CD4-positive, alpha-beta memory T cell (primary cell): ENCODE measurements at regions not wholly inside any gene's neighbourhood (a gene's known extent, or its start where the extent isn't known, plus 50 kb on each side); places are given as distances from the start of the nearest gene placed in this dataset.

Source experiments
- CTCF ChIA-PET: fragments of 350-600 bp; sonication (Branson Sonifier 250); formaldehyde crosslinking; loops from one replicate; lab custom pipeline; 2021; ENCODE audit warnings: inconsistent platforms; ENCODE audit not compliant: partially characterized antibody; lab: Charles Lee
- POLR2A ChIA-PET: fragments of 350-600 bp; sonication (Branson Sonifier 250); formaldehyde crosslinking; loops from one replicate; lab custom pipeline; 2021; ENCODE audit not compliant: partially characterized antibody; lab: Charles Lee
- DNase-seq, 5 donors: peaks; one replicate each; pipeline versions ENCODE4 v3.0.0 to v3.0.0-alpha.2; 2020 to 2022; ENCODE audit warnings: mixed read lengths in 1 of 5
- H3K27ac ChIP-seq: one replicate; pipeline ENCODE4 v1.7.0; 2013; ENCODE audit warnings: low read depth, low read length
- H3K27me3 ChIP-seq: 2 replicates; pipeline ENCODE4 v1.7.0; 2013; ENCODE audit warnings: mild to moderate bottlenecking, low read length, moderate library complexity; ENCODE audit not compliant: insufficient read depth
- H3K36me3 ChIP-seq: 2 replicates; pipeline ENCODE4 v1.7.0; 2013; ENCODE audit warnings: mild to moderate bottlenecking, low read length, moderate library complexity; ENCODE audit not compliant: insufficient read depth
- H3K4me1 ChIP-seq: 2 replicates; pipeline ENCODE4 v1.7.0; 2013; ENCODE audit warnings: mild to moderate bottlenecking, low read length, moderate library complexity; ENCODE audit not compliant: insufficient read depth
- H3K4me3 ChIP-seq, 2 donors: one replicate each; pipeline ENCODE4 v1.7.0; 2013; ENCODE audit warnings: low read length in 2 of 2, mild to moderate bottlenecking in 1 of 2
- H3K9me3 ChIP-seq, 2 donors: one replicate each; pipeline ENCODE4 v1.7.0; 2013; ENCODE audit warnings: low read length in 2 of 2, control low read depth in 1 of 2; ENCODE audit not compliant: control insufficient read depth in 1 of 2
- H3K27ac Mint-ChIP-seq, 7 donors: one replicate each; pipeline ENCODE4 v1.8.0; 2020 to 2021; ENCODE audit warnings: mixed read lengths in 7 of 7, mild to moderate bottlenecking in 6 of 7, inconsistent platforms in 3 of 7, moderate library complexity in 3 of 7
- H3K27me3 Mint-ChIP-seq, 2 donors: one replicate each; pipeline ENCODE4 v1.8.0; 2020 to 2021; ENCODE audit warnings: mixed read lengths in 2 of 2
- H3K36me3 Mint-ChIP-seq, 2 donors: one replicate each; pipeline ENCODE4 v1.8.0; 2020 to 2021; ENCODE audit warnings: mixed read lengths in 2 of 2, inconsistent platforms in 1 of 2, mild to moderate bottlenecking in 1 of 2
- H3K4me1 Mint-ChIP-seq, 4 donors: one replicate each; pipeline ENCODE4 v1.8.0; 2020 to 2021; ENCODE audit warnings: mixed read lengths in 4 of 4, mild to moderate bottlenecking in 1 of 4
- H3K4me3 Mint-ChIP-seq, 8 donors: one replicate each; pipeline ENCODE4 v1.8.0; 2020 to 2021; ENCODE audit warnings: mixed read lengths in 8 of 8, mild to moderate bottlenecking in 7 of 8, moderate library complexity in 6 of 8, inconsistent platforms in 3 of 8
- H3K9me3 Mint-ChIP-seq, 8 donors: one replicate each; pipeline ENCODE4 v1.8.0; 2020 to 2021; ENCODE audit warnings: mixed read lengths in 8 of 8, mild to moderate bottlenecking in 5 of 8, inconsistent platforms in 3 of 8, moderate library complexity in 1 of 8
- intact Hi-C: fragments of 100-400 bp; cut with micrococcal nuclease; formaldehyde crosslinking; loops from one replicate; pipeline ENCODE4 v1.15.1; 2023

DNA sequence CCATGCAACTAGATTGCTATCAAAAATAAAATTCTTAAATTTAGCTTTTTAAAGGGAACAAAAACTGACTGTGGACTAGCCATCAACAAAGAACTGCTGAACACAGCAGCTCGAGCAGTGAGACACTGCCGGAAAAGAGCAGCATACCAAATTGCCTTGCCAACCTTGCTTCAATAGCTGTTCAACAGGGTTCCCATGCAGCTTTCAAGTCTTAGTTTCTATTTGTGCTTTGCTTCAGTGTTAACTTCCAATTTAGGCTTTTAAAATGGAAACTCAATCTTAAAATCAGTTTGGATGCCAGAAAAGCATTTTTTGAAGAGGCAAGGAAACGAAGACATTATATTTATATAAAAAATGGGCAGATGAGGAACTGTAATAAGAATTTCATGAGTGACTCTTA, 463.4 kb upstream of the MAGEB18 start:
- CTCF ChIA-PET, result no interaction called here
- peaks cover 0 to 2% (median 0%) of the 10 kb centered on the region in 8 donors for H3K9me3 Mint-ChIP-seq

DNA sequence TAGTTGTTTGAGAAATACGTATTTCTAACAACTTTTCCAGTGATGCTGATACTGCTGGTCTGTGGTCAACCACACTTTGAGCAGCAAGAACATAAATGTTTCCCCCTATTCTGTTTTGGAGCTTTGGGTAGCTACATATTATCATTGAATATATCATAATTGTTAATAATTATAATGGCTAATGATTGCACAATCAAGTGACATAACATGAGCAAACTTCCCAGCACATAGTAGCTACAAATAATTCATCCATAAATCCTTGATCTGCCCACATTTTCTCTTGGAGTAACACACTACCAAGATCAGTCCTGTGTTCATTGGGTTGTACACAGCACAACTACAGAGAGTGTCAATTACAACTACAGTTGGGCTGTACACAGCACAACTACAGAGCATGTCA, 436.3 kb upstream of the MAGEB18 start:
- no peaks in the 10 kb centered on the region for H3K36me3 Mint-ChIP-seq
- Histone ChIP-seq H3K27me3 (no peaks in the 10 kb centered on the region), H3K4me3 (no peak overlapping the region), H3K9me3 (no peaks in the 10 kb centered on the region), H3K4me1 (no peaks in the 10 kb centered on the region), H3K27ac (no peak overlapping the region), H3K36me3 (no peaks in the 10 kb centered on the region)
- H3K27ac Mint-ChIP-seq, result no peak overlapping the region
- peaks cover 0 to 11% (median under 1%) of the 10 kb centered on the region in 8 donors for H3K9me3 Mint-ChIP-seq
- ChIA-PET CTCF (no interaction called here), POLR2A (no interaction called here)
- no peaks in the 10 kb centered on the region for H3K4me1 Mint-ChIP-seq
- intact Hi-C loops, result no loop called here
- H3K27me3 Mint-ChIP-seq, result no peaks in the 10 kb centered on the region
- no peak for DNase-seq
- no peak overlapping the region for H3K4me3 Mint-ChIP-seq

More for the DNA sequence above, 463.4 kb upstream of the MAGEB18 start:
- no peak overlapping the region for H3K4me3 Mint-ChIP-seq
- intact Hi-C loops, result no loop called here
- Histone ChIP-seq H3K4me1 (no peaks in the 10 kb centered on the region), H3K27ac (no peak overlapping the region), H3K9me3 (no peaks in the 10 kb centered on the region), H3K36me3 (no peaks in the 10 kb centered on the region), H3K27me3 (no peaks in the 10 kb centered on the region), H3K4me3 (no peak overlapping the region)
- DNase-seq, result no peak
- no peaks in the 10 kb centered on the region for H3K27me3 Mint-ChIP-seq
- H3K4me1 Mint-ChIP-seq, result no peaks in the 10 kb centered on the region
- POLR2A ChIA-PET, result no interaction called here
- H3K27ac Mint-ChIP-seq, result no peak overlapping the region
- no peaks in the 10 kb centered on the region for H3K36me3 Mint-ChIP-seq

- ChIA-PET POLR2A (no interaction called here), CTCF (no interaction called here)
- Histone ChIP-seq H3K9me3 (no peaks in the 10 kb centered on the region), H3K27ac (no peak overlapping the region), H3K4me1 (no peaks in the 10 kb centered on the region), H3K36me3 (no peaks in the 10 kb centered on the region), H3K27me3 (no peaks in the 10 kb centered on the region), H3K4me3 (no peak overlapping the region)
- DNase-seq, result no peak
- H3K27ac Mint-ChIP-seq, result no peak overlapping the region
- no peak overlapping the region for H3K4me3 Mint-ChIP-seq
- no peaks in the 10 kb centered on the region for H3K36me3 Mint-ChIP-seq
- intact Hi-C loops, result no loop called here
- no peaks in the 10 kb centered on the region for H3K27me3 Mint-ChIP-seq
- no peaks in the 10 kb centered on the region for H3K4me1 Mint-ChIP-seq
- H3K9me3 Mint-ChIP-seq, result peaks cover 0 to 2% (median 0%) of the 10 kb centered on the region in 8 donors
Observed at GRCh38 chrX:25717122-25717521, 421.0 kb upstream of the MAGEB18 start.

- H3K9me3 Mint-ChIP-seq, result peaks cover 0 to 3% (median 0%) of the 10 kb centered on the region in 8 donors
- no peak for DNase-seq
- H3K27ac Mint-ChIP-seq, result no peak overlapping the region
- Histone ChIP-seq H3K4me3 (no peak overlapping the region), H3K36me3 (no peaks in the 10 kb centered on the region), H3K9me3 (no peaks in the 10 kb centered on the region), H3K27me3 (no peaks in the 10 kb centered on the region), H3K4me1 (no peaks in the 10 kb centered on the region), H3K27ac (no peak overlapping the region)
- intact Hi-C loops, result no loop called here
- no peaks in the 10 kb centered on the region for H3K36me3 Mint-ChIP-seq
- no peak overlapping the region for H3K4me3 Mint-ChIP-seq
- H3K4me1 Mint-ChIP-seq, result no peaks in the 10 kb centered on the region
- H3K27me3 Mint-ChIP-seq, result no peaks in the 10 kb centered on the region
- CTCF ChIA-PET, result no interaction called here
- POLR2A ChIA-PET, result no interaction called here
Observed at GRCh38 chrX:25721564-25721963, 416.6 kb upstream of the MAGEB18 start.

GRCh38 chrX:25726539-25726938, 411.6 kb upstream of the MAGEB18 start:
- Histone ChIP-seq H3K27me3 (no peaks in the 10 kb centered on the region), H3K27ac (no peak overlapping the region), H3K9me3 (no peaks in the 10 kb centered on the region), H3K36me3 (no peaks in the 10 kb centered on the region), H3K4me1 (no peaks in the 10 kb centered on the region), H3K4me3 (no peak overlapping the region)
- no peaks in the 10 kb centered on the region for H3K4me1 Mint-ChIP-seq
- no peak overlapping the region for H3K27ac Mint-ChIP-seq
- no peak overlapping the region for H3K4me3 Mint-ChIP-seq
- intact Hi-C loops, result no loop called here
- H3K9me3 Mint-ChIP-seq, result peaks cover 0 to 2% (median 0%) of the 10 kb centered on the region in 8 donors
- no peak for DNase-seq
- no peaks in the 10 kb centered on the region for H3K36me3 Mint-ChIP-seq
- CTCF ChIA-PET, result no interaction called here
- POLR2A ChIA-PET, result no interaction called here
- H3K27me3 Mint-ChIP-seq, result no peaks in the 10 kb centered on the region

DNA sequence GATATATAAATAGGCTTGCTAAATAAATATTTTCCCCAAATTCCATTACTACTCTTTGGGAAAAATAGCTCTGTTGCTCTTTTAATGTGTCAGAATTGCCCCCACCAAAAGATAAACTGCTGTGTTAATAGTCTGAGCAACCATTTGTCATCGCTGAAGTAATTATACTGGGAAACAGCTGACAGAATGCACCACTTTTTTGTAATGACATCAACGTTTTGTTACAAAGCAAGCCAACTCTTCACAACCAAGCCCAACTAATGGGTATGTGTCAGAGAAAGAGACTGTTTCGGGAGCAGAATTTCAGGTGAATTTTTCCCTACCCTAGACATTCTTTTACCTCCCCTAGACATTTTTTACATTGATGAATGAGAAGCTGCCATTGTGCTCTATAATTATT, 405.0 kb upstream of the MAGEB18 start:
- Mint-ChIP-seq H3K27me3 (no peaks in the 10 kb centered on the region), H3K36me3 (no peaks in the 10 kb centered on the region), H3K9me3 (peaks cover 0 to 4% (median 0%) of the 10 kb centered on the region in 8 donors), H3K4me1 (no peaks in the 10 kb centered on the region), H3K27ac (no peak overlapping the region), H3K4me3 (no peak overlapping the region)
- intact Hi-C loops, result no loop called here
- H3K4me1 ChIP-seq, result no peaks in the 10 kb centered on the region
- no peak overlapping the region for H3K27ac ChIP-seq
- ChIA-PET POLR2A (no interaction called here), CTCF (no interaction called here)
- DNase-seq, result no peak
- no peak overlapping the region for H3K4me3 ChIP-seq
- H3K36me3 ChIP-seq, result no peaks in the 10 kb centered on the region
- H3K27me3 ChIP-seq, result no peaks in the 10 kb centered on the region
- no peaks in the 10 kb centered on the region for H3K9me3 ChIP-seq

- H3K27me3 ChIP-seq, result no peaks in the 10 kb centered on the region
- H3K4me3 ChIP-seq, result no peak overlapping the region
- Mint-ChIP-seq H3K27me3 (no peaks in the 10 kb centered on the region), H3K27ac (no peak overlapping the region), H3K9me3 (peaks cover 0 to 4% (median 0%) of the 10 kb centered on the region in 8 donors), H3K36me3 (no peaks in the 10 kb centered on the region), H3K4me1 (no peaks in the 10 kb centered on the region), H3K4me3 (no peak overlapping the region)
- H3K27ac ChIP-seq, result no peak overlapping the region
- H3K36me3 ChIP-seq, result no peaks in the 10 kb centered on the region
- intact Hi-C loops, result no loop called here
- H3K4me1 ChIP-seq, result no peaks in the 10 kb centered on the region
- DNase-seq, result no peak
- ChIA-PET POLR2A (no interaction called here), CTCF (no interaction called here)
- H3K9me3 ChIP-seq, result no peaks in the 10 kb centered on the region
Observed at GRCh38 chrX:25737540-25737939, 400.6 kb upstream of the MAGEB18 start.

- no peaks in the 10 kb centered on the region for H3K27me3 ChIP-seq
- H3K36me3 Mint-ChIP-seq, result no peaks in the 10 kb centered on the region
- no peak overlapping the region for H3K27ac Mint-ChIP-seq
- DNase-seq, result no peak
- ChIA-PET POLR2A (no interaction called here), CTCF (no interaction called here)
- H3K4me3 ChIP-seq, result no peak overlapping the region
- H3K36me3 ChIP-seq, result no peaks in the 10 kb centered on the region
- no peaks in the 10 kb centered on the region for H3K4me1 ChIP-seq
- H3K9me3 Mint-ChIP-seq, result peaks cover 0 to 2% (median 0%) of the 10 kb centered on the region in 8 donors
- H3K4me3 Mint-ChIP-seq, result no peak overlapping the region
- no peaks in the 10 kb centered on the region for H3K4me1 Mint-ChIP-seq
- H3K27ac ChIP-seq, result no peak overlapping the region
- intact Hi-C loops, result no loop called here
- H3K9me3 ChIP-seq, result no peaks in the 10 kb centered on the region
- H3K27me3 Mint-ChIP-seq, result no peaks in the 10 kb centered on the region
Observed at GRCh38 chrX:25742334-25742733, 395.8 kb upstream of the MAGEB18 start.
